PC-3 (cell line): ENCODE measurements at regions not wholly inside any gene's neighbourhood (a gene's known extent, or its start where the extent isn't known, plus 50 kb on each side); places are given as distances from the start of the nearest gene placed in this dataset.

Experiments
- ATAC-seq: fragments of 200-7000 bp; cut with Tn5 transposase; 2 replicates; pipeline ENCODE4 v1.9.1; 2020; ENCODE audit warnings: mild to moderate bottlenecking, moderate library complexity
- BruUV-seq: library from RNA; stranded (reverse); fragments of 400-500 nt; replicated peaks from 2 replicates; lab custom pipeline; 2021; lab: Mats Ljungman, UMichigan
- CTCF ChIA-PET: fragments of 300-600 bp; sonication (Branson Sonifier 250); formaldehyde crosslinking; loops from one replicate; lab custom pipeline; 2022; ENCODE audit warnings: antibody characterized with exemption; lab: Charles Lee
- POLR2A ChIA-PET: fragments of 300-600 bp; sonication (Branson Sonifier 250); formaldehyde crosslinking; loops from one replicate; lab custom pipeline; 2022; ENCODE audit warnings: antibody characterized with exemption; ENCODE audit not compliant: unreplicated experiment; lab: Charles Lee
- DNase-seq: peaks from one replicate; pipeline ENCODE4 v3.0.0-alpha.2; 2015
- H2AFZ ChIP-seq: fragments of 300-600 bp; sonication (generic); 2 replicates; pipeline ENCODE4 v1.6.0; 2016; ENCODE audit warnings: antibody characterized with exemption, low read length
- H3F3A ChIP-seq: fragments of 300-600 bp; sonication (generic); one replicate; pipeline ENCODE4 v1.6.0; 2017; ENCODE audit warnings: antibody characterized with exemption, low read length, control low read depth, mild to moderate bottlenecking; ENCODE audit not compliant: unreplicated experiment
- H3K27ac ChIP-seq: fragments of 300-600 bp; sonication (generic); 2 replicates; pipeline ENCODE4 v1.5.1; 2016; ENCODE audit warnings: mild to moderate bottlenecking, low read length
- H3K27me3 ChIP-seq: fragments of 300-600 bp; sonication (generic); 2 replicates; pipeline ENCODE4 v1.6.1; 2016; ENCODE audit warnings: low read length, mixed read lengths
- H3K36me3 ChIP-seq: fragments of 300-600 bp; sonication (generic); 2 replicates; pipeline ENCODE4 v1.6.1; 2016; ENCODE audit warnings: low read depth, mixed run types, low read length, mixed read lengths
- H3K4me1 ChIP-seq: fragments of 300-600 bp; sonication (generic); 2 replicates; pipeline ENCODE4 v1.5.1; 2016; ENCODE audit warnings: low read length; ENCODE audit not compliant: insufficient read depth
- H3K4me2 ChIP-seq: fragments of 300-600 bp; sonication (generic); 2 replicates; pipeline ENCODE4 v1.6.0; 2016; ENCODE audit warnings: low read length
- H3K4me3 ChIP-seq: fragments of 300-600 bp; sonication (generic); 2 replicates; pipeline ENCODE4 v1.5.1; 2016; ENCODE audit warnings: mild to moderate bottlenecking, low read length, mixed read lengths
- H3K79me2 ChIP-seq: fragments of 300-600 bp; sonication (generic); 2 replicates; pipeline ENCODE4 v1.6.1; 2017; ENCODE audit warnings: low read length, mixed read lengths
- H3K9ac ChIP-seq: fragments of 300-600 bp; sonication (generic); 2 replicates; pipeline ENCODE4 v1.6.0; 2016; ENCODE audit warnings: mild to moderate bottlenecking, low read length
- H3K9me2 ChIP-seq: fragments of 300-600 bp; sonication (generic); replicated peaks from 2 replicates; pipeline ENCODE4 v1.6.1; 2016; ENCODE audit warnings: mixed run types, low read length, mixed read lengths
- H3K9me3 ChIP-seq: fragments of 300-600 bp; sonication (generic); 2 replicates; pipeline ENCODE4 v1.6.1; 2016; ENCODE audit warnings: low read length, mixed read lengths
- H4K20me1 ChIP-seq: fragments of 300-600 bp; sonication (generic); 2 replicates; pipeline ENCODE4 v1.6.1; 2016; ENCODE audit warnings: low read length, mixed read lengths
- CTCF ChIP-seq: fragments of 300-600 bp; sonication (generic); conservative IDR thresholded peaks from 2 replicates; pipeline ENCODE4 v1.5.1; 2017; ENCODE audit warnings: antibody characterized with exemption, low read depth, mild to moderate bottlenecking, low read length
- EZH2 ChIP-seq: fragments of 300-600 bp; sonication (generic); IDR thresholded peaks from one replicate; pipeline ENCODE4 v1.6.1; 2017; ENCODE audit warnings: antibody characterized with exemption, mild to moderate bottlenecking, low read length; ENCODE audit not compliant: unreplicated experiment
- EZH2phosphoT487 ChIP-seq: fragments of 300-600 bp; sonication (generic); IDR thresholded peaks from 2 replicates; pipeline ENCODE4 v1.6.1; 2018; ENCODE audit warnings: mild to moderate bottlenecking, antibody characterized with exemption, low read length, borderline replicate concordance
- intact Hi-C: fragments of 100-400 bp; cut with micrococcal nuclease; formaldehyde crosslinking; loops from 2 replicates; pipeline ENCODE4 v1.9.0; 2023

- Histone ChIP-seq H3K4me1 (no peaks in the 10 kb centered on the region), H3K4me3 (no peak overlapping the region), H3K36me3 (no peaks in the 10 kb centered on the region), H3K9ac (no peak overlapping the region), H4K20me1 (no peaks in the 10 kb centered on the region), H3K9me2 (no peaks in the 10 kb centered on the region), H3K27ac (no peak overlapping the region), H3F3A (no peaks in the 10 kb centered on the region), H3K9me3 (no peaks in the 10 kb centered on the region), H3K79me2 (no peaks in the 10 kb centered on the region), H3K27me3 (peaks cover 5% of the 10 kb centered on the region; the same call in 1 of the 2 replicates), H2AFZ (no peak overlapping the region), H3K4me2 (no peak overlapping the region)
- ChIA-PET CTCF (no interaction called here), POLR2A (no interaction called here)
- ATAC-seq (no peak), DNase-seq (no peak)
- BruUV-seq = no TSS peak
- no peak for TF ChIP-seq CTCF
- TF ChIP-seq EZH2 = no peak
- no peak for TF ChIP-seq EZH2phosphoT487
- intact Hi-C loops = no loop called here
Measured at GRCh38 chr4:8768357-8768999, 103.2 kb downstream of the HMX1 start.

- ATAC-seq = no peak
Measured at GRCh38 chr4:8766610-8767009, 105.0 kb downstream of the HMX1 start.

More at GRCh38 chr4:8766610-8767009, 105.0 kb downstream of the HMX1 start:
- Histone ChIP-seq H3K9ac (no peak overlapping the region), H3K27me3 (peaks cover 5% of the 10 kb centered on the region; the same call in 1 of the 2 replicates), H3K4me1 (no peaks in the 10 kb centered on the region), H3F3A (no peaks in the 10 kb centered on the region), H3K9me2 (no peaks in the 10 kb centered on the region), H3K79me2 (no peaks in the 10 kb centered on the region), H3K27ac (no peak overlapping the region), H3K4me3 (no peak overlapping the region), H4K20me1 (no peaks in the 10 kb centered on the region), H2AFZ (no peak overlapping the region), H3K36me3 (no peaks in the 10 kb centered on the region), H3K4me2 (no peak overlapping the region), H3K9me3 (no peaks in the 10 kb centered on the region)
- CTCF ChIA-PET = no interaction called here
- intact Hi-C loops = no loop called here
- DNase-seq = no peak
- POLR2A ChIA-PET = no interaction called here
- no TSS peak for BruUV-seq
- TF ChIP-seq EZH2 = no peak
- no peak for TF ChIP-seq EZH2phosphoT487
- no peak for TF ChIP-seq CTCF
